ENCODE measurements at regions not wholly inside any gene's neighbourhood (a gene's known extent, or its start where the extent isn't known, plus 50 kb on each side); places are given as distances from the start of the nearest gene placed in this dataset.

DNA sequence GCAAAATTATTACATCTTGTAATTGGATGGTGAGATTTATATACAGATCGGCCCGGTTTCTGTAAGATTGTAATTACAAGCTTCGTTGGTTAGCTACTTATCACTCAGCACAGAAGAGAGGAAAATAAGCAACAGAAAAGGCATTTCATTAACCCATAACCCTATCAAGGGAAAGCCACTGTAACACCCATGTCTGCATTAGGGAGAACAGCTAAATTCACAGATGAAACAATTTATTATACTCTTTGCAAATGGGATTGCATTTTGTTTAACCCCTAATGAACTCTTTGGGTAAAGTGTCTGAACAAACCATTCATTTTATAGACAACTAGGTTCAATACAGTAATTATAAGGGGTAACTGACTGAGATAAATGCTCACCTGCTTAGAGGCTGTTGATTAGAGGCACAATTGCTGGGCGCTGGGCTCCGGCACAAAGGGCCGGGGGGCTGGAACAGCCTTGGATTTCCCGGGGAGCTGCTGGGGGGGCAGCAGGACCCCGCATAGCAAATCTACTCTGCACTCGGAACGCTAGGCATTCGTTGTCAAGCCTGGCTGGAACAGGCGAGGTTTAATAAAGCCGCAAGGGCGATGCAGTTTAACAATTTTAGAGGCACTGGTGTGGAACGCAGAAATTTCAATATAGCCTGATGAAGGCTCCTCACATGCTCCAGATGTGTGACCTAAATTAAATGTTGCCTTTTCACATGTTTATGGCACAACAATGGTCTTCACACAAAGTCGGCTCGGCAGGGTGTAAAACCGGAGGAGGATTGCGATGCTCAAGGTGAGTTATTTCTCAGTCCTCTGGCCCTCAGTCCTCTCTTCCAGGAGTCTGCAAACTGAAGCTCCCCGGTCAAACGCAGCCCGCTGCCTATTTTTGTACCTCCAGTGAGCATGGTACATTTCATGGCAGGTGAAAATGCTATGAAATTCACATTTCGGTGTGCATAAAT is 134.0 kb upstream of the IRX6 start:
- no peak for DNase-seq (ENCODE audit: low spot score)
- no peaks in the 10 kb centered on the region for H3K4me1 ChIP-seq (ENCODE audit: control insufficient read depth in 1 of 2, low read depth in 2 of 2)
- H3K36me3 ChIP-seq, result no peaks in the 10 kb centered on the region
- no peak overlapping the region for H3K27ac ChIP-seq
- no peaks in the 10 kb centered on the region for H3K9me3 ChIP-seq
- no peak overlapping the region for H3K4me3 ChIP-seq
- ATAC-seq (ENCODE audit: insufficient number of reproducible peaks, low FRiP score, low read depth), result no peak
- TF ChIP-seq, protein P1, sequence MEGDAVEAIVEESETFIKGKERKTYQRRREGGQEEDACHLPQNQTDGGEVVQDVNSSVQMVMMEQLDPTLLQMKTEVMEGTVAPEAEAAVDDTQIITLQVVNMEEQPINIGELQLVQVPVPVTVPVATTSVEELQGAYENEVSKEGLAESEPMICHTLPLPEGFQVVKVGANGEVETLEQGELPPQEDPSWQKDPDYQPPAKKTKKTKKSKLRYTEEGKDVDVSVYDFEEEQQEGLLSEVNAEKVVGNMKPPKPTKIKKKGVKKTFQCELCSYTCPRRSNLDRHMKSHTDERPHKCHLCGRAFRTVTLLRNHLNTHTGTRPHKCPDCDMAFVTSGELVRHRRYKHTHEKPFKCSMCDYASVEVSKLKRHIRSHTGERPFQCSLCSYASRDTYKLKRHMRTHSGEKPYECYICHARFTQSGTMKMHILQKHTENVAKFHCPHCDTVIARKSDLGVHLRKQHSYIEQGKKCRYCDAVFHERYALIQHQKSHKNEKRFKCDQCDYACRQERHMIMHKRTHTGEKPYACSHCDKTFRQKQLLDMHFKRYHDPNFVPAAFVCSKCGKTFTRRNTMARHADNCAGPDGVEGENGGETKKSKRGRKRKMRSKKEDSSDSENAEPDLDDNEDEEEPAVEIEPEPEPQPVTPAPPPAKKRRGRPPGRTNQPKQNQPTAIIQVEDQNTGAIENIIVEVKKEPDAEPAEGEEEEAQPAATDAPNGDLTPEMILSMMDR (IDR thresholded peaks at IDR 0.05), result no peak
- H3K27me3 ChIP-seq (replicated peaks; ENCODE audit: insufficient read depth), result no peaks in the 10 kb centered on the region

DNA sequence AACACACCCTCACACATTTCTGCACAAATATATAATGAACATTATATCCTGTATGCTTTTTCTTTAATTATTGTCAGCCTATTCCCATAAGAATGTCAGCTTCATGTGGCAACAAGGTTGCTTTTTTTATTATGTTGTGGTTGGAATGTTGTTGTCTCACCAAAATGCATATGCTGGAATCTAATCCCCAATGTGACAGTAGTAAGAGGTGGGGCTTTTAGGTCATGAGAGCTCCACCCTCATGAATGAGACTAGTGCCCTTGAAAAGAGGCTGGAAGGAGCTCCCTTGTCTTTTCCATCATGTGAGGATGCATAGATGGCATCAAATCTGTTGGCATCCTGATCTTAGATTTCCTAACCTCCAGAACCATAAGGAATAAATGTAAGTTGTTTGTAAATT is 131.3 kb upstream of the IRX6 start:
- ATAC-seq (ENCODE audit: insufficient number of reproducible peaks, low FRiP score, low read depth), result no peak
- Histone ChIP-seq H3K36me3 (no peaks in the 10 kb centered on the region), H3K4me1 (ENCODE audit: control insufficient read depth in 1 of 2, low read depth in 2 of 2) (no peaks in the 10 kb centered on the region), H3K4me3 (no peak overlapping the region), H3K9me3 (no peaks in the 10 kb centered on the region), H3K27me3 (replicated peaks; ENCODE audit: insufficient read depth) (no peaks in the 10 kb centered on the region), H3K27ac (no peak overlapping the region)
- DNase-seq (ENCODE audit: low spot score), result no peak
- TF ChIP-seq, protein P1 (IDR thresholded peaks at IDR 0.05), result no peak

DNA sequence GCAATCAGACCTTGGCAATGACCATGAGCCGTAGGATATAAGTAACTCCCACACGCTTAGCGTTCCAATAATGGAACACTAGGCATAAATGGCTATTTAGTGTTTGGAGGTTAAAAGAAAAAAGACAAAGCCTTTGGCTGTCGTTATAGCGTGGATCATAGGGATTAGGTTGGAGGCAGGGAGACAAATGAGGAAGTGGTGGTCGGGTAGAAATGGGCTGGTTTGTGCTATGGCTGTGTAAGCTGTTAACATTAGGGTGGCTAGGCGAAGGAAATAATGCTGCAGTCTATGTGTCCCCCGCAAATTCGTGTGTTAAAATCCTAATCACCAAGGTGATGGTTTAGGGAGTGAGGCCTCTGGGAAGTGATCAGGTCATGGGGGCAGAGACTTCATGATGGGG is 120.4 kb upstream of the IRX6 start:
- ATAC-seq (ENCODE audit: insufficient number of reproducible peaks, low FRiP score, low read depth), result no peak
- DNase-seq (ENCODE audit: low spot score), result no peak
- H3K4me1 ChIP-seq (ENCODE audit: control insufficient read depth in 1 of 2, low read depth in 2 of 2), result no peaks in the 10 kb centered on the region
- TF ChIP-seq, protein P1 (IDR thresholded peaks at IDR 0.05), result no peak
- H3K4me3 ChIP-seq, result no peak overlapping the region
- H3K9me3 ChIP-seq, result no peaks in the 10 kb centered on the region
- no peak overlapping the region for H3K27ac ChIP-seq
- no peaks in the 10 kb centered on the region for H3K36me3 ChIP-seq
- H3K27me3 ChIP-seq (replicated peaks; ENCODE audit: insufficient read depth), result no peaks in the 10 kb centered on the region

- TF ChIP-seq, protein P1 (IDR thresholded peaks at IDR 0.05), result no peak
- H3K27ac ChIP-seq, result no peak overlapping the region
- no peak overlapping the region for H3K4me3 ChIP-seq
- no peaks in the 10 kb centered on the region for H3K36me3 ChIP-seq
- H3K9me3 ChIP-seq, result no peaks in the 10 kb centered on the region
- H3K4me1 ChIP-seq (ENCODE audit: control insufficient read depth in 1 of 2, low read depth in 2 of 2), result no peaks in the 10 kb centered on the region
- no peak for ATAC-seq (ENCODE audit: insufficient number of reproducible peaks, low FRiP score, low read depth)
- no peak for DNase-seq (ENCODE audit: low spot score)
- no peaks in the 10 kb centered on the region for H3K27me3 ChIP-seq (replicated peaks; ENCODE audit: insufficient read depth)
Measured at GRCh38 chr16:55204069-55204468, 119.9 kb upstream of the IRX6 start.

DNA sequence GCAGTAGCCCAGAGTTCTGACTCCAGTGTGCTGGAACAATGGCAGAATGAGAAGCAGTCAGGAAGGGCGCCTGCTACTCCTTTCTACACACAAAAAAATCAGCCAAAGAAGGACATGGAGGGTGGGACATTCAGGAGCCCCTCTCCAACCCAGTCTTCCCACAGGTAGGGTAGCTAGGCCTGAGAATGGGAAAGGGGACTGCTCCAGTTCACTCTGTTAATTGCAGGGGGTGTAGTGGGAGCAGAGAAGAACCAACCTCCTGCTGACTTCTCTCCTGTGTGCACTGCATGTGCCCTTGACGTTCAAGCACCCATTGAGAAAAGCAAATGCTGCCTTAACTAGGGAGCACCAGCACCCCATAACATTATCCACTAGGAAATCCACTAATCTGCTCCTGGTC is 119.1 kb upstream of the IRX6 start:
- no peak for ATAC-seq (ENCODE audit: insufficient number of reproducible peaks, low FRiP score, low read depth)
- DNase-seq (ENCODE audit: low spot score), result no peak
- no peaks in the 10 kb centered on the region for H3K27me3 ChIP-seq (replicated peaks; ENCODE audit: insufficient read depth)

More for the DNA sequence above, 119.1 kb upstream of the IRX6 start:
- H3K4me3 ChIP-seq, result no peak overlapping the region
- TF ChIP-seq, protein P1 (IDR thresholded peaks at IDR 0.05), result no peak
- H3K36me3 ChIP-seq, result no peaks in the 10 kb centered on the region
- H3K9me3 ChIP-seq, result no peaks in the 10 kb centered on the region
- H3K27ac ChIP-seq, result no peak overlapping the region
- H3K4me1 ChIP-seq (ENCODE audit: control insufficient read depth in 1 of 2, low read depth in 2 of 2), result no peaks in the 10 kb centered on the region

Measured in thoracic aorta (tissue), 2 donors.